DMS153 (cell line): ENCODE measurements at regions not wholly inside any gene's neighbourhood (a gene's known extent, or its start where the extent isn't known, plus 50 kb on each side); places are given as distances from the start of the nearest gene placed in this dataset.

Experiments used
- DNase-seq: peaks from one replicate; lab custom pipeline; 2025; lab: John Stamatoyannopoulos, UW

DNA sequence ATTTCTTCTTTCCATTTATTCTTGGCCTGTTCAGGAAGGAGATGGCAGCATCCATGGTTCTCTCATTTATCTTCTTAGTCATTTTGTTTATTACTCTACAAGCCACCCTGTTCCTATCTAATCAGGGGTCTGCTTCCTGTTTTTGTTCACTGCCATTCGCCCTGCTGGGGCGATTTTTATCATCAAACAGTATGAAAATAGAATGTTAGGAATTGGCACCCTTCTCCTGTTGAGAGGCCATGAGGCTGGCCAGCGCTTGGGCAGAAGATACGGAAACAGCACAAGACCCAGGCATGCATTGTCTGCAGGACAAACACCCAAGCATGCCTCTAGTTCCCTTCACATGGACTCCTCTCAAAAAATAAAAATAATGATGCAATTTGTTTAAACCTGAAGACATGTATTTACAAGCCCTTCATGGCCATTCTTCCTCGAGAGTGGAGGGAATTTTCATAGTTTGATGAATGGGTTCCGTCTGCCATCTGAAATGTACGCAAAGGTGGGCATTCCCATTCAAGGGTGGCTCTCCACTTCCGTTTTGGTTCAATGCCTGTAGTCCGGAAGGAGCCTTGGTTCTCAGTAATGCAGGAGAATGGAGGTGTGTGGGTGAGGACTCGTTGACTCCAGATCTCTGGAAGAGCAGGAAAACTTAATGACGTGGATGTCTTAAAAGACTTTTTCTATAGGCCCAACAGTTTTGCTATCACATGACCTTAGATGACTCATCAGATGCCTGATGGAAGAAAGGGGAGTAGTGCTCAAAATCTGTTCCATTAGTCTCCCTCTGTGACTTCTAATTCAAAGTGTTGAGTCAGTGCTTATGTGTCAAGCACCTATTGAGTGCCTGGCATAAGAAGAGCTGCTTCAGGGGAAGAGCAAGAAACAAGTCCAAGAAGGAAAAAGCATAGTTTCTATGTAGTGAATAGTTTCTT is 252.4 kb upstream of the TBX3 start:
- no peak for DNase-seq

DNA sequence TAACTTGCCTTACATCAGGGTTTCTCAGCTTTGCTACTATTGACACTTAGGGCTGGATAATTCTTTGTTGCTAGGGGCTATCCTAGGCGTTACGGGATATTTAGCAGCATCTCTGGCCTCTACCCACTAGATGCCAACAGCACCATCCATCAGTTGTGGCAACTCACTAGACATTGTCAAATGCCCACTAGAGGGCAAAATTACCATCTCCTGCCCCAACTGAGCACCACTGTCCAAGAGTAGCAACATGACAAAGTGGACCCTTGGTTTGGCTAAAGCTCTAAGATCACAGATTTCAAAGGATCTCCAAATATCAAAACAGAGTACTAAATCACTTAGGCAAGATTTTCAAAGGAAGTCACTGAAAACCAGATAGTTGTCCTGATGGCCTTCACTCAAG is 251.7 kb upstream of the TBX3 start:
- peak; percentile 5 for DNase-seq

DNA sequence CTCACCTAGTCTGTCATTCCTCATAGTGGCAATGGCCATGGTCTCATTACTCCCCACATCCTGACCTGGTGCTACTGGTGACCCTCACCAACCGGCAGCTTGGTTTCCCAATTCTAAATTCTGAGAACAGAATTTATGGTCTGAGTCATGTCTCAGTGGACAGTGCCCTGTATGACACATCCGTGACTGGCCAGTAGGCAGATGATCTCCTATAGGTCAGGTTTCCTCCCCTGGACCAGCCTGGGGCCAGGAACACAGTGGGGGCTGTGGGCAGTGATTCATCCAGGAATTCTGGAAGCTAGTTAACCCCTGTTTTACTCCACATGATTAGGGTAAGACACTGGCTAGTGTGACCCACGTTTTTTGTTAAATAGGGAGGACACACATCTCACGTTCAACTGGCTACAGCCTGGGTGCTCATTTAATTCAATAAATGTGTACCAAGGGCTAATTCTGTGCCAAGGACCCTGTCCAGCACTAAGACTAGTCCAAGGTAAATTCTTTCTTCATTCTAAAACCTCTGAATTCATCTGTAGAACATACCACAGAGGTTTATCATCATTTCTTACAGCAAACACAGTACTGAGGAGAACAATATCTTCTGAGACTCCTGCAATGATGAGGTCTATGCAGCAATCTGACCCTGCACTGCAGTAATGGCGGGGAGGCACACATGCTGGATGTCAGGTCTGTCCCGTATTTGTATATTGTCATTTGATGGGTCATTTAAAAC is 249.6 kb upstream of the TBX3 start:
- no peak for DNase-seq

DNA sequence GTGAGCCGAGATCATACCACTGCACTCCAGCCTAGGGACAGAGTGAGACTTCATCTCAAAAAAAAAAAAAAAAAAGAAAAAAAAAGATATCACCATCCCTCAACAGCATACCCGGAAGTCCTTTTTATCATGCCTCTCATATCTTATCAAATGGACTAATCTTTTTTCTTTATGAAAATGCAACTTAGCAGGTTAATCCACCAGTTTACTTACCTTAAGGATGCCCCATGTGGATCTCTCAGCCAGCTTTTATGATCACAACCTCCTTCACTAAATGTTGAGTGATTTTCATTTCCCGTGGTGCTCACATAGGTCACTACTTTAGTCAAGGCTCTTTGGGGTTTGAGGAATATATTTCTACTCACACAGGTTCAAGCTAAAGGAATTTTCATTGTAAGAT is 248.8 kb upstream of the TBX3 start:
- no peak for DNase-seq

DNA sequence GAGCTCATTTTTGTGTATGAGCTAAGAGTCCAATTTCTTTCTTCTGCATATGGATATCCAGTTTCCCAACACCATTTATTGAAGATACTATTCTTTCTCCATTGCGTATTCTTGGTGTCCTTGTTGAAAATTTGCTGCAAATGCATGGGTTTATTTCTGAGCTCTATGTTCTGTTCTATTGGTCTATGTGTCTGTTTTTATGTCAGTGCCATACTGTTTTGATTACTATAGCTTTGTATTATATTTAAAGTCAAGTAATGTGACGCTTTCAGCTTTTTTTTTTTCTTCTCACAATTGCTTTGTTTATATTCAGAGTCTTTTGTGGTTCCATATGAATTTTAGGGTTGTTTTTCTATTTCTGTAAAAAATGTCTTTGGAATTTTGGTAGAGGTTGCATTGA is 247.1 kb upstream of the TBX3 start:
- DNase-seq = no peak

DNA sequence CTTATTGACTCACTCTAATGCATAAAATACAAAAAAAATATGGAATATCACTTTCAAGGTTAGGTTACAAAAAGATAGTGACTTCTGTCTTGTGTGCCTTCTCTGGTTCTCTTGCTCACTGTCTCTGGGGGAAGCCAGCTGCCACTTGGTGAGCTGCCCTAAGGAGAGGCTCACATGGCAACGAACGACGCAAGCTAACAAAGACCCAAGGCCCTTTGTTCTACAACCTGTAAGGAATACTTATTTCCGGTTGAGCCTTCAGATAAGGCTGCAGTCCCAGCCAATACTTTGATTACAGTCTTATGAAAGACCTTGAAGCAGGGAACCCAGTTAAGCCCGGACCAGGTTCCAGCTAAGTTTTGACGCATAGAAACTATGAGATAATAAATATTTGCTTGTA is 242.4 kb upstream of the TBX3 start:
- peak; percentile 17 for DNase-seq

DNA sequence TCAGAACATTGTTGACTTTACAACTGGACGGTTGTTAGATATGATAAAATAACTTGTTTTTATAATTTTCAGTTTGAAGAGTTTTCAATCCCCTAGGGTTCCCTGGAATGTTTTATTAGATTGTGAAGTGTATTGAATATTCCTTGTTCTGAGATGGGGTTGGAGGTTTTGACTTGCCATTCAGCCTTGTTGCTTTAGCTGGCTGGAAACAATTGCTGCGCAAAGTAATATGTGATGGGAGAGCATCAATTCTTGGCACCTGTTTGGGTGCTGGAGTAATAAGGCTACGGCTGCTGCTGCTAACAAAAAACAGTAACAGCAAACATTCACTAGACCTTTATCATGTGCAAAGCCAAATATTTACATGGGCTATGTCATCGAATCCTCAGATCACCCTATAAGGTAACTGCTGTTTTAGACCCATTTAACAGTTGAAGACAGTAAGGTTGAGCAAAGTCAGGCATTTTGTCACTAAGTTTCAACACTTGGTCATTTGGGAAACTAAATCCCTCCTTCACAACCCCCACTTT is 241.0 kb upstream of the TBX3 start:
- DNase-seq = peak; percentile 41

DNA sequence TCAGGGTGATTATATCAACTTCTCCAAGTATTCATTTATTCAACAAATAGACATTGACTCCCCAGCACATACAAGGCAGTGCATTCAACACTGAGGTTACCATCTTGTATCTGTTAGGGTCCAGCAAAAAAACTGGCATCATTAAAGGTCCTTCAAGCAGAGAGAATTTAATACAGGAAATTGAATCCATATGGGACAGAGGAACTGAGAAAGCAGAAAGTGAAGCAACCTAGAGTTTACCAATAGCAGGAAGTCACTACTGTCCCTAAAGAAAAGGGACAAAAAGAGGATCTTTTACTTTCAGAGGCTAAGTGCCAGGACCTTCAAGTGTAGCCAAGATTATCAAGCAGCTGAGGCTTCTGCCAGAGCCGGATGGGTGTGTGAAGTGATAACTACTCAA is 237.8 kb upstream of the TBX3 start:
- DNase-seq = no peak

DNA sequence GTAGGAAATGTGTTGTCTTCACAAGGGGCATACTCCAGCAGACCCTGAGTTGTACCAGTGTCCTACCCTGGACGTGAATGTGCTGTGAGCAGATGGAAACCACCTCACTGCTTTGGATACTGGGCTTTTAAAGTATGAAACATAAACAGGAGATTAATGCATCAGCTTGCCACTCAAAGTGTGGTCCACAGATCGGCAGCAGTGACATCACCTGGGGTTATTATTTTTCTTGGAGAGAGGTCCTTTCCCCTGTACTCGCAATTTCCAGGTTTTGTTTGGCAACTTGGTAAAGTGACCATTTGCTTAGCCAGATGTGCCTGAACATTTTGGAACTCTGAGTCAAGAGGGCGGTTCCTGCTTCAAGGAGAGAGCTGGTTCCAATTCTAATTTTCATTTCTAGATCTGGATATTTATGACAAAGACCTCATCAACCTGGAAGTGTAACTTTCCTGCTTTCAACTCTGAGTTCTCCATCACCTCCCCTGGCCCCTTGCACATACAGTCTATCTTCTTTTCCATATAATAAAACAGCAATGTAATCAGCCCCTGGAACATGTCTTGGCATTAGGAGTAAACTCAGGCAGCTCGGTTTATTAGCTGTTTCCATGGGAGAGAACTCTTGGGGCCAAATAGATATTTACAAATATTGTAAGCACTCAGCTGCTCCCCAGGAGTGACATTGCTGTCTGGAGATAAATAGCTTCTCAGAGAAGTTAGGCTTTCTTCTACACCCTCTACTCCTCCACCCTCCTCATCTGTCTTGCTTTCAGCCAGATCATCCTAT is 237.0 kb upstream of the TBX3 start:
- DNase-seq = no peak

DNA sequence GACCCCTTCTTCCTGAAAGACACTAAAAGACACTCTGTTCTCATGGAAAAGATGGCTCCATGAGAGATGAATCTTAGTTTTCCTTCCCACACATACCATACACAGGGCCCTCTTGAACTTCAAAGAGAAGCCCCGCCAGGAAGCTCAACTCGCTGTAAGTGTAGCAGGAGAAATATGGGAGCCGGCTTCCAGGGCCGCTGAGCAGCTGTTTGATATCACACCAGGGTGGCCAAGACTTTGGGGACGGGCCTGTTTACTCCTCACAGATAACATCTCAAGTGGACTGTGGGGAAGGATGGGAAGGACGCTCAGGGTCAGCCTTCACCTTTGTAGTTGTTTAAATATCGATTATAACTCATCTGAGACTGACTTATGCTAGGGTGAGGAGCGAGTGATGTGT is 235.5 kb upstream of the TBX3 start:
- no peak for DNase-seq

DNA sequence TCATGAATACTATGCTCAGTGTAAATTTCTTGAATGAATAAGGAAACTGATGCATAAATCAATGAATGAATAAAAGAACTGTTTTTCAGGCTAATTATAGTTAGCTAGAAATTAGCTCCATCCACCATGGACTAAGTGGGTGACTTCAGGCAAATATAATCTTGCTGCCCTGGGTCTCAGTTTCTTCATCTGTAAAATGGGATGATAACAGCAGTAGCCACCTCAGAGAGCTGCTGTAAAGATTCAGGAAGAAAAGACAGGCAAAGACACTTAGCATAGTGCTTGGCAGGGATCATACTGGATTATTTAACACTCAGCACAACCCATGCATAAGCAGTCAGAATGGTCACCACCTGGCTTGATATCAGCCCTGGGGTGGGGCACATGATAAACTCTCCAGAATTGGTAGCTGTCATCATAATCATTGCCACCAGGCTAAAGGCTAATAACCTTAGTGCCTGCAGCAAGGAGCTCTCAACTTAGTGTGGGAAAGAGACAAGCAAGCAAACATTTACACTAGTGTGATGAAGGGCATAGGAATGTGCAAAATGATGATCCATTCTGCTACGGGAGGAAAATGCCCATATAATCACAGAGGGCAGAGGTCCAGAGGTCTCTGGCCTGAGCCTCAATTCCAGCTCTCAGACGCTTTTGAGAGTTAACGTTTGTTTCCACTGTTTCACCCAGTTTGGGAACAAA is 234.7 kb upstream of the TBX3 start:
- no peak for DNase-seq

DNA sequence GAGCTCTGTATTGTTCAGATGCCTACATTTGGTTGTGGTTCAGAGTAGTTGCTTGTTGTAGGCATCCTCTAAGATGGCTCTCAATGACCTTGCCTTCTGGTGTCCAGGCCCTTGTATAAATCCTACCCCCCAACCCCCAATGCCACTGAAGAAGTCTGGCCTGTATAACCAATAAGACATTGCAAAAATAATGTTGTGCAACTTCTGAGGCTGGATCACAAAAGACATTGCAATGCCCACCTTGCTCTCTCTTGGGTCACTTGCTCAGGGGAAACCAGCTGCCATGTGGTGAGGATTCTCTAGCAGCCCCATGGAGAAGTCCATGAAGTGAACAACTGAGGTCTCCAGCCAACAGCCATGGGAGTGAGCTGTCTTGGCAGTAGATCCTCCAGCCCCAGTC is 234.0 kb upstream of the TBX3 start:
- no peak for DNase-seq

DNA sequence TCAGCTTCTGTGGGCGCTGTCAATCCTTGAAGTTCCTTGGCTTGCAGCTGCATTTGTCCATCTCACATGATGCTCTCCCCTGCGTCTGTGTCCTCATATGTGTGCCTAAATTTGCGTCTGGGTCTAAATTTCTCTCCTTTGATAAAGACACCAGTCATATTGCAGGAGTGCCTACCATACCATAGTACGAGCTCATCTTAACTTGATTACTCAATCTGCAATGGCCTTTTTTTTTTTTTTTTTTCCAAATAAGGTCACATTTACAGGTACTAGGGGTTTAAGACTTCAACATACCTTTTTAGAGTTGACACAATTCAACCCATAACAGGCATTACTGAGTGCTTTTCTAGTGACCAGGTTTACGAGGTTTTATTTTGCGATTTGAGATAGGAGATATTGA is 233.3 kb upstream of the TBX3 start:
- no peak for DNase-seq

DNA sequence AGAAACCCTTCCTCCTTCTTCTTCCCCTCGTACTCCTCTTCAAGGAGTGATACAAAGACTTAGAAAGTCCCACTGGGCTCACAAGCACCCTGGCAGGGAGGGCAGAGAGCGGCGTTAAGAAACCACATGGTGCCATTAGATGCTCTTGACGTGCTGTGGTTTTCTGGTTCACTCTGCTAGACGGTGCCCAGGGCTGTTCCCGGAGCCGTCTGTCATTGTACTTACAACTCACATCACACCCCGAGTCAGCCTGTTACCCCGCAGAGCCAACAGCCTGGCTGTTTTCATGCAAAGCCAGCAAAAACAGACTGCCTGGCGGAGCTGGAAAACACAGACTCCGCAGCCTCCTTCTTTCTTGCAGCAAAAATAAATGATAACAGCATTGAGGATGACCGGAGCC is 232.6 kb upstream of the TBX3 start:
- DNase-seq = no peak

DNA sequence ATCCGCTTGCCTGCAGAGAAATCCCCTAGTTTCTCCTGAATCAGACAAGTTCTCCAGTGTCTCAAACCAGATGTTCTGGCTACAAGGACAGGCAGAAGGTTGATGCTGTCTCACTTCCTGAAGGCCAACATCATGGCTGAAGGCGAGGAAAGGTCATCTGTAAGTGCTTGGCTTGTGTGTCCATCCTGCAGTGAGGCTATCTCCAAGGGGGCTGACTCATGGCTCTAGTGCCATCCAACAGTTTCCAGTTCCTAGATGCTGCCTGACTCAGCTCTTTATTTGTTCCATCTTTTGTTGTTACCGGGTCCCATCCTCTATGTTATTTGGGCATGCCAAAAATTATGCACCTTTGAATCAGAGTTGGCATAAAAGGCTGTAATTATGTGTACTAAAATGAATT is 232.1 kb upstream of the TBX3 start:
- no peak for DNase-seq

DNA sequence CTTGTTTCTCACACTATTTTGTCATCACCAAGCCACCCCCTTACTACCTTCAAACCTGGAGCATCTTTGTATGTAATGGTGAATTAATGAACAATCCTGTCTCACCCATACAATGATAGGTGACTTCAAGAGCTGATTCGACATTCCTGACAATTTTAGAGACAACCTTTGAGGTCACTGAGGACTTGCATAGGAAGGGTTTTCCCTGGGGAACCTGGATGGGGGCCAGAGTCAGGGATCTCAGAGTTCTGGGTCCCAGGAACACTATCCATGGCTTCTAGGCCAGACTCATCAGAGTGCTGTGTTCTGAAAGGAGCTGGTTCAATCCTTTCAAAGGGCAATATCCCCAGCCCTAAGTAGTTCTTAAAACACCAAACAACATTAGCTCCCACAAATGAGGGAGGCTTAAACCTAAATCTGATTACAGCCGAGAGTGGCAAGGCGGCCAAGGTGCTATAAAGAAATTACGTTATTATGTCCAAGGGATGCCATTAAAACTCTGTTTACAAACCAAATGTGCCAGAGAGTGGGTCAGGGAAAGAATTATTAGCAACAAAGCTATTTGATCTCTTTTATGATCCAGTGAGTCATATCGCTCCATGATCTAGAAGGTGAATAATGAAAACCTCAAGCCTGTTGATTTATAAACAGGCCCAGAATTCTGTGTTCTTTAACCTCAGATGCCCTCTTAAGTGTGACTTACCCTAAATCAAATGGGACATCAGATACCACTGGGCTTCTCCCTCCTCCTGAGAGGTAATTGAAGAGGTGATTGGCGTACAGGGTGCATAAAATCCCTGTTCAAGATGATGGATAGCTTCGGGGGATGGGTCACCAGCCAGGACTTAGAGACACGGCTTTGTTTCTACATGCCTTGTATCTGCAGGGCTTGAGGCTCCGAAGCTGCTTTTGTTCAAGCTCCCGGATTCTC is 230.2 kb upstream of the TBX3 start:
- DNase-seq = peak; percentile 92

DNA sequence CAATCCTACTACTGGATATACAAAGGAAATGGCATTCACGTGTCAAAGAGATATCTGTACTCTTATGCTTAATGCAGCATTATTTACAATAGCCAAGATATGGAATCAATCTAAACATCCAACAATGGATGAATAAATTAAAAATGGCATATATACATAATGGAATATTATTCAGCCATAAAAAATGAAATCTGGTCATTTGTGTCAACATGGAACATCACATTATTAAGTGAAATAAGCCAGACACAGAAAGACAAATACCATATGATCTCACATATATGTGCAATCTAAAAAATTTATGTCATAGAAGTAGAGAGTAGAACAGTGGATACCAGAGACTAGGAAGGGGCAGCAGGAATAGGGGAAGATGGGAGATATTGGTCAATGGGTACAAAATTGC is 228.8 kb upstream of the TBX3 start:
- DNase-seq = no peak

DNA sequence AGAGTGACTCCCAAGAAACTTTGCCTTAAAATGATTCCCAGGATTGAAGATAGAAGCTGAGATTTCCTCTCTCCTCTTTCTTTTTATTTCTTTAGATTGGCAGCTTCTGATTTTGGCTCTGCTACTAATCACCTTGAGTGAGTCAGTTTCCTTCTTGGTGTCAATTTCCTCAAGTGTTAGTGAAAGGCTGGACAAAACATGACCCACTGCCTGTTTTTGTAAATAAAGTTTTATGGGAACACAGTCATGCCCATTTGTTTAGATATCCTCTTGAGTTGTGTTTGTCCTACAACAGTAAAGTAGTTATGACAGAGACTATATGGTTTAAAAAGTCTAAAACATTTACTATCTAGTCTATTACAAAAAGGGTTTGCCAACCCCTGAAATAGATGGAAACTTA is 227.2 kb upstream of the TBX3 start:
- DNase-seq = no peak

DNA sequence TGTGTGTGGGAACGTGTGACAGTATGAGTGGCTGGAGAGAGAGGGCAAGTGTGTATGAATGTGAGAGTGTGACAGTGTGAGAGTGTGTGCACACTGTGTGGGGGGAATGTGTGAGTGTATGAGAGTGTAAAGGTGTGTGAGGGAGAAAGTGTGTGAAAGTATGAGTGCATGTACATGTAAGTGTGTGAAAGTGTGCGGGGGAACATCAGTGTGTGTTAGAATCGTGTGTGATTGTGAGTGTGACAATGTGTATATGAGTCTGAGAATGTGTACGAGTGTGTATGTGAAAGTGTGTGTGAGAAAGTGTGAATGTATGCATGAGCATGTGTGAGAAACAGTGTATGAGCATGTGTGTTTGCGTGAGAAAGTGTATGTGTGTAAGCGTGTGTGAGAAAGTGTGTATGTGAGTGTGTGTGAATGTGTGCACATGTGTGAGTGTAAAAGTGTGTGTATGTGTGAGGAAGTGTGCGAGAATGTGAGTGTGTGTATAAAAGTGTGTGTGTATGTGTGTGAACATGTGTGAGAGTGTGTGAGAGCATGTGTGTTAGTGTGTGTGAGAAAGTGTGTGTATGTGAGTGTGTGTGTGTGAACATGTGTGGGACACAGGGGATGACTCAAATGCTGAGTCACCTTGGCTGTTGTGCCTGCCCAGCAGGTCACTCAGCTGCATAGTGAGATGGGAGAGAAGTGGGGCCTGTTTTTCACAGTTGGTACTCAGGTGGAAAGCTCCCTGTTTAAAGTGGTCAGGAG is 220.5 kb upstream of the TBX3 start:
- no peak for DNase-seq
